PC-3 (cell line): ENCODE measurements at regions not wholly inside any gene's neighbourhood (a gene's known extent, or its start where the extent isn't known, plus 50 kb on each side); places are given as distances from the start of the nearest gene placed in this dataset.
A peak's percentile ranks its signal among the peaks of the same experiment; 100 is the strongest.

ENCODE experiments used
- ATAC-seq: fragments of 200-7000 bp; cut with Tn5 transposase; 2 replicates; pipeline ENCODE4 v1.9.1; 2020; ENCODE audit warnings: mild to moderate bottlenecking, moderate library complexity
- BruUV-seq: library from RNA; stranded (reverse); fragments of 400-500 nt; replicated peaks from 2 replicates; lab custom pipeline; 2021; lab: Mats Ljungman, UMichigan
- CTCF ChIA-PET: fragments of 300-600 bp; sonication (Branson Sonifier 250); formaldehyde crosslinking; loops from one replicate; lab custom pipeline; 2022; ENCODE audit warnings: antibody characterized with exemption; lab: Charles Lee
- POLR2A ChIA-PET: fragments of 300-600 bp; sonication (Branson Sonifier 250); formaldehyde crosslinking; loops from one replicate; lab custom pipeline; 2022; ENCODE audit warnings: antibody characterized with exemption; ENCODE audit not compliant: unreplicated experiment; lab: Charles Lee
- DNase-seq: peaks from one replicate; pipeline ENCODE4 v3.0.0-alpha.2; 2015
- H2AFZ ChIP-seq: fragments of 300-600 bp; sonication (generic); 2 replicates; pipeline ENCODE4 v1.6.0; 2016; ENCODE audit warnings: antibody characterized with exemption, low read length
- H3F3A ChIP-seq: fragments of 300-600 bp; sonication (generic); one replicate; pipeline ENCODE4 v1.6.0; 2017; ENCODE audit warnings: antibody characterized with exemption, low read length, control low read depth, mild to moderate bottlenecking; ENCODE audit not compliant: unreplicated experiment
- H3K27ac ChIP-seq: fragments of 300-600 bp; sonication (generic); 2 replicates; pipeline ENCODE4 v1.5.1; 2016; ENCODE audit warnings: mild to moderate bottlenecking, low read length
- H3K27me3 ChIP-seq: fragments of 300-600 bp; sonication (generic); 2 replicates; pipeline ENCODE4 v1.6.1; 2016; ENCODE audit warnings: low read length, mixed read lengths
- H3K36me3 ChIP-seq: fragments of 300-600 bp; sonication (generic); 2 replicates; pipeline ENCODE4 v1.6.1; 2016; ENCODE audit warnings: low read depth, mixed run types, low read length, mixed read lengths
- H3K4me1 ChIP-seq: fragments of 300-600 bp; sonication (generic); 2 replicates; pipeline ENCODE4 v1.5.1; 2016; ENCODE audit warnings: low read length; ENCODE audit not compliant: insufficient read depth
- H3K4me2 ChIP-seq: fragments of 300-600 bp; sonication (generic); 2 replicates; pipeline ENCODE4 v1.6.0; 2016; ENCODE audit warnings: low read length
- H3K4me3 ChIP-seq: fragments of 300-600 bp; sonication (generic); 2 replicates; pipeline ENCODE4 v1.5.1; 2016; ENCODE audit warnings: mild to moderate bottlenecking, low read length, mixed read lengths
- H3K79me2 ChIP-seq: fragments of 300-600 bp; sonication (generic); 2 replicates; pipeline ENCODE4 v1.6.1; 2017; ENCODE audit warnings: low read length, mixed read lengths
- H3K9ac ChIP-seq: fragments of 300-600 bp; sonication (generic); 2 replicates; pipeline ENCODE4 v1.6.0; 2016; ENCODE audit warnings: mild to moderate bottlenecking, low read length
- H3K9me2 ChIP-seq: fragments of 300-600 bp; sonication (generic); replicated peaks from 2 replicates; pipeline ENCODE4 v1.6.1; 2016; ENCODE audit warnings: mixed run types, low read length, mixed read lengths
- H3K9me3 ChIP-seq: fragments of 300-600 bp; sonication (generic); 2 replicates; pipeline ENCODE4 v1.6.1; 2016; ENCODE audit warnings: low read length, mixed read lengths
- H4K20me1 ChIP-seq: fragments of 300-600 bp; sonication (generic); 2 replicates; pipeline ENCODE4 v1.6.1; 2016; ENCODE audit warnings: low read length, mixed read lengths
- EZH2 ChIP-seq: fragments of 300-600 bp; sonication (generic); IDR thresholded peaks from one replicate; pipeline ENCODE4 v1.6.1; 2017; ENCODE audit warnings: antibody characterized with exemption, mild to moderate bottlenecking, low read length; ENCODE audit not compliant: unreplicated experiment
- EZH2phosphoT487 ChIP-seq: fragments of 300-600 bp; sonication (generic); IDR thresholded peaks from 2 replicates; pipeline ENCODE4 v1.6.1; 2018; ENCODE audit warnings: mild to moderate bottlenecking, antibody characterized with exemption, low read length, borderline replicate concordance
- intact Hi-C: fragments of 100-400 bp; cut with micrococcal nuclease; formaldehyde crosslinking; loops from 2 replicates; pipeline ENCODE4 v1.9.0; 2023
- TF ChIP-seq, protein P1 (sequence below): fragments of 300-600 bp; sonication (generic); conservative IDR thresholded peaks from 2 replicates; pipeline ENCODE4 v1.5.1; 2017; ENCODE audit warnings: antibody characterized with exemption, low read depth, mild to moderate bottlenecking, low read length

GRCh38 chr13:99816321-99816720, 155.2 kb downstream of the ZIC5 start:
- no peaks in the 10 kb centered on the region for H3K4me1 ChIP-seq
- no peaks in the 10 kb centered on the region for H3K9me3 ChIP-seq
- no peaks in the 10 kb centered on the region for H3F3A ChIP-seq
- intact Hi-C loops = no loop called here
- no peak for TF ChIP-seq EZH2phosphoT487
- TF ChIP-seq, protein P1, sequence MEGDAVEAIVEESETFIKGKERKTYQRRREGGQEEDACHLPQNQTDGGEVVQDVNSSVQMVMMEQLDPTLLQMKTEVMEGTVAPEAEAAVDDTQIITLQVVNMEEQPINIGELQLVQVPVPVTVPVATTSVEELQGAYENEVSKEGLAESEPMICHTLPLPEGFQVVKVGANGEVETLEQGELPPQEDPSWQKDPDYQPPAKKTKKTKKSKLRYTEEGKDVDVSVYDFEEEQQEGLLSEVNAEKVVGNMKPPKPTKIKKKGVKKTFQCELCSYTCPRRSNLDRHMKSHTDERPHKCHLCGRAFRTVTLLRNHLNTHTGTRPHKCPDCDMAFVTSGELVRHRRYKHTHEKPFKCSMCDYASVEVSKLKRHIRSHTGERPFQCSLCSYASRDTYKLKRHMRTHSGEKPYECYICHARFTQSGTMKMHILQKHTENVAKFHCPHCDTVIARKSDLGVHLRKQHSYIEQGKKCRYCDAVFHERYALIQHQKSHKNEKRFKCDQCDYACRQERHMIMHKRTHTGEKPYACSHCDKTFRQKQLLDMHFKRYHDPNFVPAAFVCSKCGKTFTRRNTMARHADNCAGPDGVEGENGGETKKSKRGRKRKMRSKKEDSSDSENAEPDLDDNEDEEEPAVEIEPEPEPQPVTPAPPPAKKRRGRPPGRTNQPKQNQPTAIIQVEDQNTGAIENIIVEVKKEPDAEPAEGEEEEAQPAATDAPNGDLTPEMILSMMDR = no peak
- no peak for TF ChIP-seq EZH2
- no peaks in the 10 kb centered on the region for H3K27me3 ChIP-seq
- ATAC-seq (no peak), DNase-seq (no peak)
- POLR2A ChIA-PET = no interaction called here
- H3K4me2 ChIP-seq = no peak overlapping the region
- no peak overlapping the region for H3K9ac ChIP-seq
- H3K79me2 ChIP-seq = no peaks in the 10 kb centered on the region
- no peaks in the 10 kb centered on the region for H4K20me1 ChIP-seq
- CTCF ChIA-PET = no interaction called here
- no peak overlapping the region for H3K4me3 ChIP-seq
- H2AFZ ChIP-seq = no peak overlapping the region
- no peaks in the 10 kb centered on the region for H3K36me3 ChIP-seq
- H3K9me2 ChIP-seq = no peaks in the 10 kb centered on the region
- BruUV-seq = no TSS peak
- H3K27ac ChIP-seq = no peak overlapping the region

DNA sequence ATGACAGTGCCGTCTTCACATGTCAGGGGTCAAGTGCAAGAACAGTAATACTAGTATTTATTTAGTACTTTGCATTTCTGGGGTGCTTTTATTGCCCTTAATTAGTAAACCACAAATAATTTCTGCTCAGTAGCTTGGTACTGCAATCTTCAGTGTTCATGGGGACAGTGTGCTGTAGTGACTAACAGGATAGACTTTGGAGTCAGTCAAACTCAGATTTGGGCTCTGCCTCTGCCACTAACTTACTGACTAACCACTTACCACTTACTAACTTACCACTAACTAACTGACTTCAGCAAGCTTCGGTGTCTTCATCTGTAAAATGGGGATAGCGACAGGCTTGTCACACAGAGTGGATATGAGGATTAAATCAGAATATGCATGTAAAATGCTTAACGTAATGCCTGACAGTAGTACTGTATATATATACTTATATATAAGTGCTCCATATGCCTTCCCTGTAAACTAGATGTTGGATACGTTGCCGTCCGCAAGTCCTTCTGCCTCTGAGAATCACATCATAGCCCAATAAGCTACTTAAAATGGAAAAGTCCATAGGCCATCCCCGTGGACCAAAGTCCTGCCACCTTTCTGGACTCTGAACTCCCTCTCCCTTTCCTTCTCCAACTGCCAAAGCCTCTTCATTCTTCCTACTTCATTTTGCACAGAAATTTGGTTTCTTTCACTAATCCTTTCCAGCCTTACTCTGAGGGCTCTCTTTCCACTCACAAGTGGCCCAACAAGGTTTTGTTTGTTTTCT, 158.1 kb downstream of the ZIC5 start:
- Histone ChIP-seq H3K4me2 (no peak overlapping the region), H3K9me3 (no peaks in the 10 kb centered on the region), H3F3A (no peaks in the 10 kb centered on the region), H3K4me3 (no peak overlapping the region), H3K36me3 (no peaks in the 10 kb centered on the region), H3K4me1 (no peaks in the 10 kb centered on the region), H3K27ac (no peak overlapping the region), H3K9me2 (no peaks in the 10 kb centered on the region), H3K9ac (no peak overlapping the region), H3K79me2 (no peaks in the 10 kb centered on the region), H2AFZ (no peak overlapping the region), H3K27me3 (no peaks in the 10 kb centered on the region), H4K20me1 (no peaks in the 10 kb centered on the region)
- BruUV-seq = no TSS peak
- no peak for ATAC-seq
- CTCF ChIA-PET = no interaction called here
- no peak for DNase-seq
- TF ChIP-seq, protein P1 = no peak
- TF ChIP-seq EZH2phosphoT487 (no peak), EZH2 (no peak)
- intact Hi-C loops = no loop called here
- POLR2A ChIA-PET = no interaction called here

GRCh38 chr13:99812625-99813024, 158.9 kb downstream of the ZIC5 start:
- Histone ChIP-seq H3K9me2 (no peaks in the 10 kb centered on the region), H3K9ac (no peak overlapping the region), H3K27ac (no peak overlapping the region), H3K4me1 (no peaks in the 10 kb centered on the region), H3K36me3 (no peaks in the 10 kb centered on the region), H3K9me3 (no peaks in the 10 kb centered on the region), H2AFZ (no peak overlapping the region), H4K20me1 (no peaks in the 10 kb centered on the region), H3K79me2 (no peaks in the 10 kb centered on the region), H3F3A (no peaks in the 10 kb centered on the region), H3K4me2 (no peak overlapping the region), H3K27me3 (no peaks in the 10 kb centered on the region), H3K4me3 (no peak overlapping the region)
- DNase-seq (peak; percentile 35), ATAC-seq (peak; percentile 70)
- ChIA-PET POLR2A (no interaction called here), CTCF (no interaction called here)
- no peak for TF ChIP-seq EZH2phosphoT487
- TF ChIP-seq, protein P1 = no peak
- no peak for TF ChIP-seq EZH2
- BruUV-seq = no TSS peak
- intact Hi-C loops = no loop called here
